Astrocyte (in vitro differentiated cells and primary cell): ENCODE measurements at regions not wholly inside any gene's neighbourhood (a gene's known extent, or its start where the extent isn't known, plus 50 kb on each side); places are given as distances from the start of the nearest gene placed in this dataset.

ENCODE experiments used
- EZH2 ChIP-seq: IDR thresholded peaks from 2 replicates; pipeline ENCODE4 v1.6.1; 2012; ENCODE audit warnings: mild to moderate bottlenecking, low read length, inconsistent platforms; ENCODE audit not compliant: insufficient read depth
- TF ChIP-seq, protein P1 (sequence below): IDR thresholded peaks from 2 replicates; pipeline ENCODE4 v1.5.1; 2011; ENCODE audit warnings: low read depth, mild to moderate bottlenecking, inconsistent platforms, low read length, moderate library complexity; ENCODE audit not compliant: insufficient read depth

DNA sequence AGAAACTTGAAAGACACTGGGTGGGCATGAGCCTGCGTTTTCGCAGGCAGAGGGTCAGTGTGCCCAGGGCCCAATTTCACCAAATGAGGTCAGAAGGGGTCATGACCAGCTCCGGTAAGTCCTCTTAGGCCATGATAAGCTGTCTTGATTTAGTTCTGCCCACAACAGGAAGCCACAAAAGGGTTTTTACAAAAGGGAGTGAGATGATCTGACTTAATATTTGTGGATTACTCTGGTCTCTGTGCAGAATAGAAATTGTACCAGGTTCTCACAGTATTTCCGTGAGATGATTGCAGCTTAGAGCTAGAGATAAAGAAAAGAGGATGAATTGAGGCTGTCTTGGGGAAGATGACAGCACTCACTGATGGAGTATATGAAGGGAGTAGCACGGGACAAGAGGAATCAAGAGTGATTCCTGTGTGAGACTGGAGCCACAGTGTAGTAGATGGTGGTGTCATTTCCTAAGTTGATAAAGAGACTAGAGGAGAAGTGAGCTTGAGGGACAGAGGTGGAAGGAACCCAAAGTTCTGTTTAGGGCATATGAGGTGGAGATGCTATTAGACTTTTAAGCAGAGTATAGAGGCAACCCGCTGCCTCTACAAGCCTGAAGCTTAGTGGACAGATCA is 288.3 kb upstream of the AMIGO2 start:
- TF ChIP-seq, protein P1, sequence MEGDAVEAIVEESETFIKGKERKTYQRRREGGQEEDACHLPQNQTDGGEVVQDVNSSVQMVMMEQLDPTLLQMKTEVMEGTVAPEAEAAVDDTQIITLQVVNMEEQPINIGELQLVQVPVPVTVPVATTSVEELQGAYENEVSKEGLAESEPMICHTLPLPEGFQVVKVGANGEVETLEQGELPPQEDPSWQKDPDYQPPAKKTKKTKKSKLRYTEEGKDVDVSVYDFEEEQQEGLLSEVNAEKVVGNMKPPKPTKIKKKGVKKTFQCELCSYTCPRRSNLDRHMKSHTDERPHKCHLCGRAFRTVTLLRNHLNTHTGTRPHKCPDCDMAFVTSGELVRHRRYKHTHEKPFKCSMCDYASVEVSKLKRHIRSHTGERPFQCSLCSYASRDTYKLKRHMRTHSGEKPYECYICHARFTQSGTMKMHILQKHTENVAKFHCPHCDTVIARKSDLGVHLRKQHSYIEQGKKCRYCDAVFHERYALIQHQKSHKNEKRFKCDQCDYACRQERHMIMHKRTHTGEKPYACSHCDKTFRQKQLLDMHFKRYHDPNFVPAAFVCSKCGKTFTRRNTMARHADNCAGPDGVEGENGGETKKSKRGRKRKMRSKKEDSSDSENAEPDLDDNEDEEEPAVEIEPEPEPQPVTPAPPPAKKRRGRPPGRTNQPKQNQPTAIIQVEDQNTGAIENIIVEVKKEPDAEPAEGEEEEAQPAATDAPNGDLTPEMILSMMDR = no peak
- TF ChIP-seq EZH2 = no peak
